Type B pancreatic cell (in vitro differentiated cells): ENCODE measurements at regions not wholly inside any gene's neighbourhood (a gene's known extent, or its start where the extent isn't known, plus 50 kb on each side); places are given as distances from the start of the nearest gene placed in this dataset.

Experiments used
- DNase-seq: peaks from one replicate; pipeline ENCODE4 v3.0.0; 2021; ENCODE audit warnings: mixed read lengths; ENCODE audit not compliant: unreplicated experiment; ENCODE audit errors: extremely low spot score
- H3K27ac Mint-ChIP-seq: 2 replicates; pipeline ENCODE4 v1.8.0; 2021; ENCODE audit warnings: mild to moderate bottlenecking, mixed read lengths
- H3K27me3 Mint-ChIP-seq: 2 replicates; pipeline ENCODE4 v1.8.0; 2021; ENCODE audit warnings: mixed read lengths
- H3K36me3 Mint-ChIP-seq: 2 replicates; pipeline ENCODE4 v1.8.0; 2021; ENCODE audit warnings: mixed read lengths
- H3K4me1 Mint-ChIP-seq: one replicate; pipeline ENCODE4 v1.8.0; 2021; ENCODE audit warnings: mixed read lengths; ENCODE audit not compliant: unreplicated experiment
- H3K4me3 Mint-ChIP-seq: 2 replicates; pipeline ENCODE4 v1.8.0; 2021; ENCODE audit warnings: mild to moderate bottlenecking, mixed read lengths
- H3K9me3 Mint-ChIP-seq: 2 replicates; pipeline ENCODE4 v1.8.0; 2021; ENCODE audit warnings: mixed read lengths
- TF ChIP-seq, protein P1 (sequence below): fragments of 200-600 bp; sonication (generic); conservative IDR thresholded peaks from 2 replicates; pipeline ENCODE4 v1.5.0; 2021; ENCODE audit warnings: antibody characterized with exemption, mild to moderate bottlenecking

DNA sequence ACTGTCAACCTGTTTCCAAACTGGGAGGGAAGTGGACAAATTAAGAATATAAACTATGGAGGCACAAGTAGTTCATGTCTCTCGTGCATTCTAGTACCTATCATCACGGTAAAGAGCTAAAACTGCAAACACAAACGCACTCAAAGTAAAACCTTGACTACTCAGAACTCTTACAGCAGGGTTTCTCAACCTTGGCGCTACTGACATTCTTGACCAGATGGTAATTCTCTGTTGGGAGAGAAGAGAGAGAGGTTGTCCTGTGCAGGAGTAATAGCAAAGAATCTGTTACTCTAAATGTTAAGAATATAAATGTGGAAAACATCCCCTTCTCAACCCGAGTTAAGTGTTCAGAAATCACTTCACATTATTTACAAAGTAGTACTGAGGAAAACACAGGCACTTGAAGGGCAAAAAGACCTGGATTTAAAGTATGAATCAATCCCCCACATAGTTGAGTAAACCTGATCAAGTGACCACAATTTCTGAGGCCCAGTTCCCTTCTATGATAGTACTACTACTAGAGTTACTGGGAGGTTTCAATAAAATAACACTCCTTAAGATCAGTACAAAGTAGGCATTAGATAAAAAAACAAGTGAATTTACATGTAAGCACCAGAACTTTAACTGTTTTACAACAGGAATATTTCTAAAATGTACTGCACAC is 73.1 kb upstream of the ARHGAP32 start:
- no peak for DNase-seq
- Mint-ChIP-seq H3K4me1 (peaks cover 33% of the 10 kb centered on the region), H3K27ac (no peak overlapping the region), H3K27me3 (no peaks in the 10 kb centered on the region), H3K4me3 (no peak overlapping the region), H3K36me3 (peaks cover 27% of the 10 kb centered on the region), H3K9me3 (no peaks in the 10 kb centered on the region)
- TF ChIP-seq, protein P1, sequence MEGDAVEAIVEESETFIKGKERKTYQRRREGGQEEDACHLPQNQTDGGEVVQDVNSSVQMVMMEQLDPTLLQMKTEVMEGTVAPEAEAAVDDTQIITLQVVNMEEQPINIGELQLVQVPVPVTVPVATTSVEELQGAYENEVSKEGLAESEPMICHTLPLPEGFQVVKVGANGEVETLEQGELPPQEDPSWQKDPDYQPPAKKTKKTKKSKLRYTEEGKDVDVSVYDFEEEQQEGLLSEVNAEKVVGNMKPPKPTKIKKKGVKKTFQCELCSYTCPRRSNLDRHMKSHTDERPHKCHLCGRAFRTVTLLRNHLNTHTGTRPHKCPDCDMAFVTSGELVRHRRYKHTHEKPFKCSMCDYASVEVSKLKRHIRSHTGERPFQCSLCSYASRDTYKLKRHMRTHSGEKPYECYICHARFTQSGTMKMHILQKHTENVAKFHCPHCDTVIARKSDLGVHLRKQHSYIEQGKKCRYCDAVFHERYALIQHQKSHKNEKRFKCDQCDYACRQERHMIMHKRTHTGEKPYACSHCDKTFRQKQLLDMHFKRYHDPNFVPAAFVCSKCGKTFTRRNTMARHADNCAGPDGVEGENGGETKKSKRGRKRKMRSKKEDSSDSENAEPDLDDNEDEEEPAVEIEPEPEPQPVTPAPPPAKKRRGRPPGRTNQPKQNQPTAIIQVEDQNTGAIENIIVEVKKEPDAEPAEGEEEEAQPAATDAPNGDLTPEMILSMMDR: no peak

GRCh38 chr11:129264114-129264513 is 72.0 kb upstream of the ARHGAP32 start:
- no peak for DNase-seq
- Mint-ChIP-seq H3K4me1 (peaks cover 44% of the 10 kb centered on the region), H3K27ac (no peak overlapping the region), H3K9me3 (no peaks in the 10 kb centered on the region), H3K36me3 (peaks cover 24% of the 10 kb centered on the region), H3K27me3 (no peaks in the 10 kb centered on the region), H3K4me3 (no peak overlapping the region)
- TF ChIP-seq, protein P1: no peak

DNA sequence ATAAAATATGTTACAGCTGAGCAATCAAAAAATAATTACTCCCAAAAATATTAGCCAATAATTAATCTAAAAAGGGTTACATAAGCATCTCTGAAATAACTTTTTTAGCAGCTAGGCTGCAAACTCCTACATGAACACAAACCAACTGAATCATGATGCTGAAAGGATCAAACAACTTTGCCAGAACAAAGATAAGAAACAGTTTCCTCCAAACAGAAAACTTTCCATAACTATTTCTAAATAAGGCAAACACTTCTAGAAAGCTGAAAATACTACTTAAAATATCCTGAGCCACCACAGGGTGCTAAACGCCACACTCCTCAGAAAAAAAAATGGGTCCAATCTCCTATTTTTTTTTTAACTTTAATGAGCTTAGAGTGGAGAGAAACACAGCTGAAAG is 68.6 kb upstream of the ARHGAP32 start:
- Mint-ChIP-seq H3K27ac (no peak overlapping the region), H3K27me3 (no peaks in the 10 kb centered on the region)

GRCh38 chr11:129259931-129260348 is 67.8 kb upstream of the ARHGAP32 start:
- DNase-seq: no peak
- peak overlapping the region; percentile 41 for H3K4me3 Mint-ChIP-seq
- H3K36me3 Mint-ChIP-seq: peaks cover 26% of the 10 kb centered on the region
- no peak overlapping the region for H3K27ac Mint-ChIP-seq
- H3K9me3 Mint-ChIP-seq: no peaks in the 10 kb centered on the region
- no peaks in the 10 kb centered on the region for H3K27me3 Mint-ChIP-seq
- peaks cover 55% of the 10 kb centered on the region for H3K4me1 Mint-ChIP-seq
- TF ChIP-seq, protein P1: no peak

More for the DNA sequence above, 68.6 kb upstream of the ARHGAP32 start:
- H3K36me3 Mint-ChIP-seq: peaks cover 27% of the 10 kb centered on the region
- H3K9me3 Mint-ChIP-seq: no peaks in the 10 kb centered on the region
- no peak for DNase-seq
- no peak overlapping the region for H3K4me3 Mint-ChIP-seq
- H3K4me1 Mint-ChIP-seq: peaks cover 54% of the 10 kb centered on the region
- TF ChIP-seq, protein P1: no peak

GRCh38 chr11:129258205-129258604 is 66.1 kb upstream of the ARHGAP32 start:
- Mint-ChIP-seq H3K36me3 (peaks cover 14% of the 10 kb centered on the region), H3K4me1 (peaks cover 59% of the 10 kb centered on the region), H3K9me3 (no peaks in the 10 kb centered on the region), H3K27me3 (no peaks in the 10 kb centered on the region), H3K27ac (no peak overlapping the region), H3K4me3 (no peak overlapping the region)
- no peak for DNase-seq
- TF ChIP-seq, protein P1: no peak

DNA sequence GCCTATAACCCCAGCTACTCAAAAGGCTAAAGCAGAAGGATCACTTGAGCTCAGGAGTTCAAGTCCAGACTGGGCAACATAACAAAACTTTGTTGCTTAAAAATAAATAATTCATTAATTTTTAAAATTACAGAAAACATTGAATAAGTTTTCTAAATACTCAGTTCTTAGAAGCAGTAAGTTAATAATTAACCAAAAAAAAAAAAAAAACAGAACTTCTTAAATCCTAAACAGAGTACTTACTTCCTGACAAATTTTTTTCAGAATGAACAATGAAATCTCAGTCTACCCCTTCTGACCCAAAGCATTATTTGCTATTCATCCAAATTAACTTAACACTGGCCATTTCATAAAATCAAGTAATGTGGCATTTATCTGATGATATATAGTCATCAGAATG is 65.4 kb upstream of the ARHGAP32 start:
- Mint-ChIP-seq H3K4me3 (no peak overlapping the region), H3K27me3 (no peaks in the 10 kb centered on the region), H3K4me1 (peaks cover 64% of the 10 kb centered on the region), H3K9me3 (no peaks in the 10 kb centered on the region), H3K36me3 (peaks cover 8% of the 10 kb centered on the region), H3K27ac (no peak overlapping the region)
- TF ChIP-seq, protein P1: no peak
- DNase-seq: no peak
